KMS-11 (cell line): ENCODE measurements at regions not wholly inside any gene's neighbourhood (a gene's known extent, or its start where the extent isn't known, plus 50 kb on each side); places are given as distances from the start of the nearest gene placed in this dataset.

Experiments
- H2AFZ ChIP-seq: fragments of 200-600 bp; sonication (generic); 2 replicates; pipeline ENCODE4 v1.6.1; 2016; ENCODE audit warnings: antibody characterized with exemption, mixed run types, low read depth
- H3K27ac ChIP-seq: fragments of 200-600 bp; sonication (generic); 2 replicates; pipeline ENCODE4 v1.6.1; 2016; ENCODE audit warnings: mild to moderate bottlenecking, mixed run types
- H3K27me3 ChIP-seq: fragments of 200-600 bp; sonication (generic); 2 replicates; pipeline ENCODE4 v1.6.1; 2017; ENCODE audit warnings: mild to moderate bottlenecking, low read depth, mixed run types, moderate library complexity; ENCODE audit not compliant: insufficient read depth
- H3K36me3 ChIP-seq: fragments of 200-600 bp; sonication (generic); 2 replicates; pipeline ENCODE4 v1.6.1; 2017; ENCODE audit warnings: mild to moderate bottlenecking, mixed run types; ENCODE audit not compliant: insufficient read depth
- H3K4me1 ChIP-seq: fragments of 200-600 bp; sonication (generic); 2 replicates; pipeline ENCODE4 v1.6.1; 2016; ENCODE audit warnings: mild to moderate bottlenecking, low read depth, mixed run types; ENCODE audit not compliant: poor library complexity, severe bottlenecking
- H3K4me2 ChIP-seq: fragments of 200-600 bp; sonication (generic); 2 replicates; pipeline ENCODE4 v1.7.0; 2016; ENCODE audit warnings: mild to moderate bottlenecking, mixed run types
- H3K4me3 ChIP-seq: fragments of 200-600 bp; sonication (generic); IDR thresholded peaks from 2 replicates; pipeline ENCODE4 v1.6.1; 2017; ENCODE audit warnings: low read depth, low read length, mixed read lengths; ENCODE audit not compliant: insufficient read depth
- H3K79me2 ChIP-seq: fragments of 200-600 bp; sonication (generic); 2 replicates; pipeline ENCODE4 v1.6.1; 2016; ENCODE audit warnings: low read depth, mixed run types; ENCODE audit not compliant: insufficient read depth
- H3K9ac ChIP-seq: fragments of 200-600 bp; sonication (generic); 2 replicates; pipeline ENCODE4 v1.6.1; 2016; ENCODE audit warnings: mild to moderate bottlenecking, mixed run types
- H4K20me1 ChIP-seq: fragments of 200-600 bp; sonication (generic); 2 replicates; pipeline ENCODE4 v1.6.1; 2016; ENCODE audit warnings: mild to moderate bottlenecking, mixed run types; ENCODE audit not compliant: insufficient read depth
- TF ChIP-seq, protein P1 (sequence below): fragments of 200-600 bp; sonication (generic); conservative IDR thresholded peaks from 2 replicates; pipeline ENCODE4 v1.6.1; 2017; ENCODE audit warnings: low read depth, mild to moderate bottlenecking, antibody characterized with exemption, low read length, moderate library complexity, mixed read lengths

DNA sequence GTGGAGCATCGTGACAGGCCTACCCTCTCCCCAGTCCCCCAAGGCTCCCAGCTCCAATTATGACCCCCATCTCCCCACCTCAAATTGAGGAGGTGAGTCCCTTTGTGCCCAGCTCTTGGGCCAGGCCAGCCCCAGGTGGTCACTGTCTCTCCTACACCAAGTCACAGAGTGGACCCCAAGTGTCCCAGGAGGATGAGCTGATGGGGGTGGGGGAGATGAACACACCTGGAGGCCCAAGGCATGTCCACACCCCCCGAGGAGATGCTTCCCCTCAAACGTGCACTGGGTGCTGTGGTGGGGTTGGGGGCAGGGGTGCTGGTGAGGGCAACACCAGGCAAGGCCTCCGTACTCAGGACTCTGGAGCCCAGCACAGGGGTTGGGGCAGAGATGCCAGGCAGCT lies 73.2 kb downstream of the RBFOX3 start:
- H3K27ac ChIP-seq = no peak overlapping the region
- no peaks in the 10 kb centered on the region for H4K20me1 ChIP-seq
- TF ChIP-seq, protein P1, sequence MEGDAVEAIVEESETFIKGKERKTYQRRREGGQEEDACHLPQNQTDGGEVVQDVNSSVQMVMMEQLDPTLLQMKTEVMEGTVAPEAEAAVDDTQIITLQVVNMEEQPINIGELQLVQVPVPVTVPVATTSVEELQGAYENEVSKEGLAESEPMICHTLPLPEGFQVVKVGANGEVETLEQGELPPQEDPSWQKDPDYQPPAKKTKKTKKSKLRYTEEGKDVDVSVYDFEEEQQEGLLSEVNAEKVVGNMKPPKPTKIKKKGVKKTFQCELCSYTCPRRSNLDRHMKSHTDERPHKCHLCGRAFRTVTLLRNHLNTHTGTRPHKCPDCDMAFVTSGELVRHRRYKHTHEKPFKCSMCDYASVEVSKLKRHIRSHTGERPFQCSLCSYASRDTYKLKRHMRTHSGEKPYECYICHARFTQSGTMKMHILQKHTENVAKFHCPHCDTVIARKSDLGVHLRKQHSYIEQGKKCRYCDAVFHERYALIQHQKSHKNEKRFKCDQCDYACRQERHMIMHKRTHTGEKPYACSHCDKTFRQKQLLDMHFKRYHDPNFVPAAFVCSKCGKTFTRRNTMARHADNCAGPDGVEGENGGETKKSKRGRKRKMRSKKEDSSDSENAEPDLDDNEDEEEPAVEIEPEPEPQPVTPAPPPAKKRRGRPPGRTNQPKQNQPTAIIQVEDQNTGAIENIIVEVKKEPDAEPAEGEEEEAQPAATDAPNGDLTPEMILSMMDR = no peak
- no peaks in the 10 kb centered on the region for H3K79me2 ChIP-seq
- H3K36me3 ChIP-seq = no peaks in the 10 kb centered on the region
- no peak overlapping the region for H3K4me3 ChIP-seq
- no peaks in the 10 kb centered on the region for H3K4me1 ChIP-seq
- H3K27me3 ChIP-seq = peaks cover 95% of the 10 kb centered on the region
- no peak overlapping the region for H2AFZ ChIP-seq
- no peak overlapping the region for H3K9ac ChIP-seq
- H3K4me2 ChIP-seq = no peak overlapping the region

DNA sequence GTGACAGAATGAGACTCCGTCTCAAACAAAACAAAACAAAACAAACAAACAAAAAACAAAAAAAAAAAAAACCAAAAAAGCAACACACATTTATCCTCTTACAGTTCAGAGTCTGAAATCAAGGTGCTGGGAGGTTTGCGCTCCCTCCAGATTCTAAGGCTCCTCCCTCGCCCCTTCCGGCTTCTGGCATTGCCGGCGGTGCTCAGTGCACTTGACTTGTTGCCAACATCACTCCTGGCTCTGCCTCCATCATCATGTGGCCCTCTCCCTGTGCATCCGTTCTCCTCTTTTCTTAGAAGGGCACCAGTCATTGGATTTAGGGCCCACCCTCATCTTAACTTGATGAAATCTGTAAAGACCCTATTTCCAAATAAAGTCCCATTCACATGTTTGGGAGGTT lies 73.8 kb downstream of the RBFOX3 start:
- Histone ChIP-seq H3K4me1 (no peaks in the 10 kb centered on the region), H3K4me2 (no peak overlapping the region), H3K4me3 (no peak overlapping the region), H3K36me3 (no peaks in the 10 kb centered on the region), H3K9ac (no peak overlapping the region), H2AFZ (no peak overlapping the region), H3K27ac (no peak overlapping the region), H3K27me3 (peaks cover 95% of the 10 kb centered on the region), H4K20me1 (no peaks in the 10 kb centered on the region), H3K79me2 (no peaks in the 10 kb centered on the region)
- TF ChIP-seq, protein P1 = no peak

DNA sequence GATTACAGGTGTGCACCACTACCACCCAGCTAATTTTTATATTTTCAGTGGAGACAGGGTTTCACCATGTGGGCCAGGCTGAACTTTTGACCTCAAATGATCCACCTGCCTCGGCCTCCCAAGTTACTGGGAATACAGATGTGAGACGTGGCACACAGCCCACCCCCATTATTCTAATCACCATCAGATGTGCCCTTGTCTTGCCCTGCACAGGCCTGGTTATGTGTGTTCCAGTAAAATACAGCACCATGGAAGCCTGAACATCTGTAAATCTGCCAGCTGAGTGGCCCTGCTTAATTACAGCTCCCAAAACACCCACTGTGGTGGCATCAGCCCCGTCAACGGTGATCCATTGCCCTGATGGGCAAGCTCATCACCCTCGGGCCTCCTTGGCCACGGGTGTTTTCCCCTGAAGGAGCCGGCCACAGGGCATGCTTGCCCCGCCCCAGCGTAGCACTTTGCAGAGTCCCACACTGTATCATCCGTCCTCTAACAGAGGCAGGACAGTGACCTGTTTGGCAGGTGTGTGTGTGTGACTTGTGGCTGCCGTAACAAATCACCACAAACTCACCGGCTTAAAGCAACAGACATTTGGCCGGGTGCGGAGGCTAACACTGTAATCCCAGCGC lies 74.5 kb downstream of the RBFOX3 start:
- Histone ChIP-seq H3K36me3 (no peaks in the 10 kb centered on the region), H3K4me1 (no peaks in the 10 kb centered on the region), H3K79me2 (no peaks in the 10 kb centered on the region), H2AFZ (no peak overlapping the region), H3K9ac (no peak overlapping the region), H3K27ac (no peak overlapping the region), H3K4me3 (no peak overlapping the region), H3K27me3 (peaks cover 95% of the 10 kb centered on the region), H4K20me1 (no peaks in the 10 kb centered on the region), H3K4me2 (no peak overlapping the region)
- TF ChIP-seq, protein P1 = no peak

DNA sequence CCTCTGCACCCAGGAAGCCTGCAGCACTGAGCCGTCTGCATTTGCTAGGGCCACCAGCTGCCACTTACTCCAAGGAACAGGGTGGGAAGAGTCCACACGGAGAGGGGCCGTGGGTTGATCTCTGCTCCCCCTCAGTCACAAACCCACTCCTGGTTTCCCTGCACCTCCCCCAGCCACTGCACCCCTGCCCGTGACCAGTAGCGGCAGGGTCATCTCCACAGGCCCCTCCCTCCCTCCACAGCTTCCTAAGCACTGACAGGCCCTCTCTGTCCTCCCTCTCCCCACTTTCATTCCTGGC lies 75.2 kb downstream of the RBFOX3 start:
- Histone ChIP-seq H3K27ac (no peak overlapping the region), H3K27me3 (peaks cover 95% of the 10 kb centered on the region), H3K4me1 (no peaks in the 10 kb centered on the region), H3K79me2 (no peaks in the 10 kb centered on the region), H3K9ac (no peak overlapping the region), H3K4me3 (no peak overlapping the region), H3K4me2 (no peak overlapping the region), H2AFZ (no peak overlapping the region), H4K20me1 (no peaks in the 10 kb centered on the region), H3K36me3 (no peaks in the 10 kb centered on the region)
- TF ChIP-seq, protein P1 = no peak
